Smooth muscle cell (in vitro differentiated cells): ENCODE measurements at regions not wholly inside any gene's neighbourhood (a gene's known extent, or its start where the extent isn't known, plus 50 kb on each side); places are given as distances from the start of the nearest gene placed in this dataset.

Experiments
- DNase-seq: peaks from one replicate; lab custom pipeline; 2025; ENCODE audit not compliant: unreplicated experiment; lab: John Stamatoyannopoulos, UW
- H2AFZ ChIP-seq: fragments of 200-600 bp; sonication (generic); 2 replicates; pipeline ENCODE4 v1.6.0; 2016; ENCODE audit warnings: antibody characterized with exemption, low read depth, mild to moderate bottlenecking
- H3F3A ChIP-seq: fragments of 200-600 bp; sonication (generic); 2 replicates; pipeline ENCODE4 v1.6.0; 2017; ENCODE audit warnings: antibody characterized with exemption, low read depth
- H3K27ac ChIP-seq: fragments of 200-600 bp; sonication (generic); 2 replicates; pipeline ENCODE4 v1.5.1; 2016; ENCODE audit warnings: low read depth, mild to moderate bottlenecking
- H3K27me3 ChIP-seq: fragments of 200-600 bp; sonication (generic); 2 replicates; pipeline ENCODE4 v1.6.1; 2016; ENCODE audit warnings: low read depth, mild to moderate bottlenecking
- H3K36me3 ChIP-seq: fragments of 200-600 bp; sonication (generic); 2 replicates; pipeline ENCODE4 v1.5.1; 2016; ENCODE audit warnings: low read depth
- H3K4me1 ChIP-seq: fragments of 200-600 bp; sonication (generic); 2 replicates; pipeline ENCODE4 v1.5.1; 2016; ENCODE audit warnings: low read depth
- H3K4me2 ChIP-seq: fragments of 200-600 bp; sonication (generic); 2 replicates; pipeline ENCODE4 v1.6.0; 2016; ENCODE audit warnings: mild to moderate bottlenecking
- H3K4me3 ChIP-seq: fragments of 200-600 bp; sonication (generic); 2 replicates; pipeline ENCODE4 v1.5.1; 2016; ENCODE audit warnings: mild to moderate bottlenecking
- H3K79me2 ChIP-seq: fragments of 200-600 bp; sonication (generic); 2 replicates; pipeline ENCODE4 v1.6.0; 2016; ENCODE audit warnings: low read depth, mild to moderate bottlenecking
- H3K9ac ChIP-seq: fragments of 200-600 bp; sonication (generic); 2 replicates; pipeline ENCODE4 v1.6.0; 2016; ENCODE audit warnings: low read depth
- H3K9me3 ChIP-seq: fragments of 200-600 bp; sonication (generic); replicated peaks from 2 replicates; pipeline ENCODE4 v1.5.1; 2016; ENCODE audit warnings: low read depth
- H4K20me1 ChIP-seq: fragments of 200-600 bp; sonication (generic); 2 replicates; pipeline ENCODE4 v1.6.0; 2016; ENCODE audit warnings: low read depth
- WGBS: methylation state at CpG from one replicate; pipeline ENCODE4 v1.1.7; 2016; ENCODE audit warnings: low lambda C conversion rate; 5-methylcytosine and 5-hydroxymethylcytosine counted together
- TF ChIP-seq, protein P1 (sequence below): fragments of 200-600 bp; sonication (generic); IDR thresholded peaks from 2 replicates; pipeline ENCODE4 v1.5.1; 2017; ENCODE audit warnings: borderline replicate concordance, mild to moderate bottlenecking, antibody characterized with exemption; ENCODE audit not compliant: insufficient read depth, poor library complexity, severe bottlenecking

DNA sequence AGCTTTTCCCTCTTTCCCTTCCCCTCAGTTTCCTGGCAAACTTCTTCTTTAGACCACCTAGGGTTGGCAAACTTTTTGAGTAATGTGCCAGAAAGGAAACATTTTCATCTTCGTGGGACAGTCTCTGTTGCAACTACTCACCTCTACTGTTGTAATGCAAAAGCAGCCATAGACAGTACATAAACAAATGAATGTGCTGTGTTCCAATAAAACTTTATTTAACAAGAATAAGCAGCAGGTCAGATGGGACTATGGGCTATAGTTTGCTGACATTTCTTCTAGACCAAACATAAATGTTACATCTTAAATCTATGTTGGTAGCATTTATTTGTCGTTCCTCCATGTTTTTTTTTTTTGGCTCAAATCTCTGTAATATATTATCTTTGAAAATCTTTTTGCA, 552.4 kb downstream of the EDEM1 start:
- WGBS, result 78% methylated on average over 2 of the region's 2 CpGs

DNA sequence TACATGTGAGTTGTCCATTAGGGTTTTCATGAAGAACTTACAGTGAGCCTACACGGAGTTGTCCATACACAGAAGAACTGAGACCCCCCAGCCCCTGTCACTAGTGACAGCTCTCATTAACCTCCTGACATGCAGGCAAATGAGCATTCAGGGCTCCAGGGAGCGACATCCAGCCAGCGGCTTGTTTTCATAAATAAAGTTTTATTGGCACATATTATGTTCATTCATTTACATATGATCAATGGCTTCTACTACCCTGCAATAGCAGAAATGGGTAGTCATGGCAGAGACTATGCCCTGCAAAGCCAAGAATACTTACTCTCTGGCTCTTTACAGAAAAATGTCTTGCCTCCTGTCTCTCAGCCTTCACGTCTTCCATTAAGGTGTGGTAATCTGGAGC, 553.5 kb downstream of the EDEM1 start:
- Histone ChIP-seq H3K9me3 (no peaks in the 10 kb centered on the region), H2AFZ (no peak overlapping the region), H3K4me3 (no peak overlapping the region), H3K36me3 (no peaks in the 10 kb centered on the region), H3K9ac (no peak overlapping the region), H3K27me3 (no peaks in the 10 kb centered on the region), H3F3A (no peaks in the 10 kb centered on the region), H3K27ac (no peak overlapping the region), H3K79me2 (no peaks in the 10 kb centered on the region), H3K4me1 (no peaks in the 10 kb centered on the region), H4K20me1 (no peaks in the 10 kb centered on the region), H3K4me2 (no peak overlapping the region)
- DNase-seq, result no peak
- TF ChIP-seq, protein P1, sequence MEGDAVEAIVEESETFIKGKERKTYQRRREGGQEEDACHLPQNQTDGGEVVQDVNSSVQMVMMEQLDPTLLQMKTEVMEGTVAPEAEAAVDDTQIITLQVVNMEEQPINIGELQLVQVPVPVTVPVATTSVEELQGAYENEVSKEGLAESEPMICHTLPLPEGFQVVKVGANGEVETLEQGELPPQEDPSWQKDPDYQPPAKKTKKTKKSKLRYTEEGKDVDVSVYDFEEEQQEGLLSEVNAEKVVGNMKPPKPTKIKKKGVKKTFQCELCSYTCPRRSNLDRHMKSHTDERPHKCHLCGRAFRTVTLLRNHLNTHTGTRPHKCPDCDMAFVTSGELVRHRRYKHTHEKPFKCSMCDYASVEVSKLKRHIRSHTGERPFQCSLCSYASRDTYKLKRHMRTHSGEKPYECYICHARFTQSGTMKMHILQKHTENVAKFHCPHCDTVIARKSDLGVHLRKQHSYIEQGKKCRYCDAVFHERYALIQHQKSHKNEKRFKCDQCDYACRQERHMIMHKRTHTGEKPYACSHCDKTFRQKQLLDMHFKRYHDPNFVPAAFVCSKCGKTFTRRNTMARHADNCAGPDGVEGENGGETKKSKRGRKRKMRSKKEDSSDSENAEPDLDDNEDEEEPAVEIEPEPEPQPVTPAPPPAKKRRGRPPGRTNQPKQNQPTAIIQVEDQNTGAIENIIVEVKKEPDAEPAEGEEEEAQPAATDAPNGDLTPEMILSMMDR, result no peak
- WGBS, result 91% methylated on average over 4 of the region's 4 CpGs

More for the DNA sequence above, 552.4 kb downstream of the EDEM1 start:
- Histone ChIP-seq H3K4me1 (no peaks in the 10 kb centered on the region), H3K27ac (no peak overlapping the region), H3F3A (no peaks in the 10 kb centered on the region), H3K27me3 (no peaks in the 10 kb centered on the region), H3K9ac (no peak overlapping the region), H4K20me1 (no peaks in the 10 kb centered on the region), H2AFZ (no peak overlapping the region), H3K4me2 (no peak overlapping the region), H3K79me2 (no peaks in the 10 kb centered on the region), H3K9me3 (no peaks in the 10 kb centered on the region), H3K36me3 (no peaks in the 10 kb centered on the region), H3K4me3 (no peak overlapping the region)
- TF ChIP-seq, protein P1, result no peak
- no peak for DNase-seq

DNA sequence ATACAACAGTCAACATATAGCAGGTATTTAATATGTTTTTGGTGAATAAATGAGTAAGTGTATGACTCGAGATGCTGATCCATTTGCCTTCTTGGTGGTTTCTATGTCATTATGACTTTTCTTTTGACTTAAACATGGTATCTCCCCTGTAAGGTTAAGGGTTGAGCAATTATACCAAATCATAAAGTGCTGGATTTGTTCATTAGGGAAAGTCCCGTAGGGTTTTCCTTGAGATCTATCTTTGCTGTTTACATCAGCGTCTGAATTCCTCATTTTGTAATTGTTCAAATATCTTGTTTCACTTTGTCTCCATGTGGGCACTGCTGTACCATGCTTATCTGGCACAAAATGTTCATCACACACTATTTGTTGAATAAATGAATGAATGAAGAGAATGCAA, 562.6 kb downstream of the EDEM1 start:
- no peaks in the 10 kb centered on the region for H3K27me3 ChIP-seq
- no peaks in the 10 kb centered on the region for H3K9me3 ChIP-seq
- no peaks in the 10 kb centered on the region for H4K20me1 ChIP-seq
- no peak for DNase-seq
- no peaks in the 10 kb centered on the region for H3F3A ChIP-seq
- no peaks in the 10 kb centered on the region for H3K4me1 ChIP-seq
- no peak overlapping the region for H3K4me2 ChIP-seq
- H2AFZ ChIP-seq, result no peak overlapping the region
- H3K4me3 ChIP-seq, result no peak overlapping the region
- H3K27ac ChIP-seq, result no peak overlapping the region
- WGBS, result 89% methylated on average over 3 of the region's 3 CpGs
- no peaks in the 10 kb centered on the region for H3K79me2 ChIP-seq
- TF ChIP-seq, protein P1, result no peak
- H3K36me3 ChIP-seq, result no peaks in the 10 kb centered on the region
- no peak overlapping the region for H3K9ac ChIP-seq

DNA sequence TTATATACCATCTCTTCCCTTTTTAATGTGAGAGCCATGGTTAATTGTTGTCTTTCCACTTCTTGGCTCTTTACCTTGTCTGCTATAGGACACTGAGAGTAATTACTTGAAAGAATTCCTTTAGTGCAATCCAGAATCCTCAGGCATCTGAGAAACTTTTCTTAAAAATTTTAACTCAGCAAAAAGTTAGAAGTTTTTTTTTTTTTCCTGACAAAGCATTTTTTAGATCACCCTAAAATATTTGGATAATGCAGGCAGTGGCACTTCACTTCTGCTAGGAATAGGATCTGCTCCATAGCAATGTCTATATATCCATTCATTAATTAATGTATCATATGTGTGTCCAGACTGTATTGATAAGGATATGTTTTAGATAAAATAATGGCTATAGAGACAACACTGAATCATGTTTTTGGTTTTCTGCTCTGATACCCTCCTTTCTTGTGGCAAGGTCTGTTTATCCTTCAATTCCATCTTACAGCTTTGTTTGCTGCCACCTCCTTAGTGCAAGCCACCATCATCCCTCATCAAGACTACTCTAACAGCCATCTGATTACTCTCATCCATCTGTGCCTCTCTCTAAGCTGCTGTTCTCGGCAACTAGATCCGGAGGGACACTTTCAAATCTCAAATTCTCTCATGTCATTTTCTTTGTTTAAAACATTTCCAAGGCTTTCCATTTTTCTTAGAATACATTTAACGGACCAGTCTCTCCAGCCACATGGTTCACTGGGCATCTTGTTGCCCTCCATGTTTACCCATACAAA, 563.5 kb downstream of the EDEM1 start:
- H3K4me3 ChIP-seq, result no peak overlapping the region
- no peaks in the 10 kb centered on the region for H3K27me3 ChIP-seq
- no peak overlapping the region for H2AFZ ChIP-seq
- no peaks in the 10 kb centered on the region for H3K9me3 ChIP-seq
- no peaks in the 10 kb centered on the region for H3K4me1 ChIP-seq
- no peaks in the 10 kb centered on the region for H3F3A ChIP-seq
- H3K79me2 ChIP-seq, result no peaks in the 10 kb centered on the region
- H3K9ac ChIP-seq, result no peak overlapping the region
- H4K20me1 ChIP-seq, result no peaks in the 10 kb centered on the region
- H3K27ac ChIP-seq, result no peak overlapping the region
- H3K4me2 ChIP-seq, result no peak overlapping the region
- TF ChIP-seq, protein P1, result no peak
- no peak for DNase-seq
- no peaks in the 10 kb centered on the region for H3K36me3 ChIP-seq
- 94% methylated on average over 3 of the region's 3 CpGs for WGBS
